BJ (cell line): ENCODE measurements at regions not wholly inside any gene's neighbourhood (a gene's known extent, or its start where the extent isn't known, plus 50 kb on each side); places are given as distances from the start of the nearest gene placed in this dataset.
A peak's percentile ranks its signal among the peaks of the same experiment; 100 is the strongest.
"Not testable (repeated sequence)": the region's sequence is repeated elsewhere in the genome, so short reads cannot be mapped to it uniquely, and the experiment has no call there.

Source experiments
- CTCF ChIA-PET: fragments of 350-600 bp; formaldehyde crosslinking; extraction: SDS; loops from one replicate; lab custom pipeline; 2021; ENCODE audit warnings: antibody characterized with exemption, inconsistent platforms; lab: Yijun Ruan, JAX
- POLR2A ChIA-PET: fragments of 300-600 bp; sonication (Branson Sonifier 250); formaldehyde crosslinking; extraction: SDS; loops from one replicate; lab custom pipeline; 2021; ENCODE audit warnings: antibody characterized with exemption; lab: Charles Lee
- DNase-seq: peaks from one replicate; pipeline ENCODE4 v3.0.0-alpha.2; 2011; ENCODE audit warnings: low read depth
- H3K27me3 ChIP-seq: 2 replicates; pipeline ENCODE4 v1.6.0; 2011; ENCODE audit warnings: low read length; ENCODE audit not compliant: control insufficient read depth, insufficient read depth
- H3K36me3 ChIP-seq: 2 replicates; pipeline ENCODE4 v1.5.1; 2011; ENCODE audit warnings: low read length; ENCODE audit not compliant: control insufficient read depth, insufficient read depth
- H3K4me3 ChIP-seq: 2 replicates; pipeline ENCODE4 v1.5.1; 2011; ENCODE audit warnings: low read depth, mild to moderate bottlenecking, control low read depth, low read length
- CTCF ChIP-seq: IDR thresholded peaks from 2 replicates; pipeline ENCODE4 v1.5.1; 2011; ENCODE audit warnings: low read depth, mild to moderate bottlenecking, control low read depth, inconsistent platforms, low read length, moderate library complexity; ENCODE audit not compliant: insufficient read depth

GRCh38 chr2:14480120-14480519 is 152.4 kb upstream of the LRATD1 start:
- Histone ChIP-seq H3K27me3 (0 out of 2 replicates have a peak, but pooled peaks cover 1% of the 10 kb centered on the region), H3K36me3 (no peaks in the 10 kb centered on the region), H3K4me3 (no peak overlapping the region)
- POLR2A ChIA-PET: no interaction called here
- TF ChIP-seq CTCF: no peak
- CTCF ChIA-PET: no interaction called here
- DNase-seq: no peak

- no peak for TF ChIP-seq CTCF
- DNase-seq: no peak
- ChIA-PET CTCF (interaction anchor here (0.6 to 0.7 kb wide), 2 partner anchors 33 to 278 kb away, joined by 3 read pairs; no protein-coding TSS in a partner anchor), POLR2A (no interaction called here)
- 0 out of 2 replicates have a peak, but pooled peaks cover 1% of the 10 kb centered on the region for H3K27me3 ChIP-seq
- no peak overlapping the region for H3K4me3 ChIP-seq
- H3K36me3 ChIP-seq: no peaks in the 10 kb centered on the region
Observed at GRCh38 chr2:14480906-14481305, 151.6 kb upstream of the LRATD1 start.

DNA sequence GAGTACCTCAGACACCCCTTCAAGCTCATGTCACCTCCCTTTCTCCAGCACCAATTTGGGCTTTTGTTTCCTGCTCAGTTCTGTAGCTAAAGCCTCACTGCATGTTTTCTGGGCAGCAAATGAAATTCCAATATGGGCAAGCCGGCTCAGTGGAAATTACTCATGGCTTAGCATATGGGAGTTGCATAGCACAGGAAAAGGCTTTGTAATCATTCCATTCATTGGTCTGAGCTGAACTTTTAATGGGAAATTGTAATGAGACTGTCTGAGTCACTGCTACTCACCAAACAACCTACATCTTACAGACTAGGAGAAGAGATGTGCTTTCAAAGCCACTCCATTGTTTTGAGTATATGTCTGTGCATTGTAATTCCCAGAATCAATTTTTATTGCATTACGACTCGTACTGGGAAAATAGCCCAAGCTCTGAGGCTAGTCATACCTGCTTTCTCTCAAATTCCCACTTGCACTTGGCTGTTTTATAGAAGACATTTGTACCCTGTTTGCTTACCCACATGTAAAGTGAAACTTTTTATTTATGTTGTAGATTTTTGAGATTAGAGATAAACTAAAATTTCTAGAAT is 139.5 kb upstream of the LRATD1 start:
- H3K27me3 ChIP-seq: no peaks in the 10 kb centered on the region
- ChIA-PET POLR2A (no interaction called here), CTCF (no interaction called here)
- peak; percentile 72 for DNase-seq
- no peak for TF ChIP-seq CTCF
- H3K4me3 ChIP-seq: no peak overlapping the region
- no peaks in the 10 kb centered on the region for H3K36me3 ChIP-seq

GRCh38 chr2:14494759-14495158 is 137.8 kb upstream of the LRATD1 start:
- no peak for DNase-seq
- Histone ChIP-seq H3K4me3 (no peak overlapping the region), H3K27me3 (no peaks in the 10 kb centered on the region), H3K36me3 (no peaks in the 10 kb centered on the region)
- POLR2A ChIA-PET: no interaction called here
- CTCF ChIA-PET: no interaction called here
- TF ChIP-seq CTCF: no peak

GRCh38 chr2:14501061-14501460 is 131.5 kb upstream of the LRATD1 start:
- H3K27me3 ChIP-seq: no peaks in the 10 kb centered on the region
- H3K36me3 ChIP-seq: no peaks in the 10 kb centered on the region
- CTCF ChIA-PET: no interaction called here
- no peak for TF ChIP-seq CTCF
- no peak overlapping the region for H3K4me3 ChIP-seq
- POLR2A ChIA-PET: no interaction called here
- DNase-seq: no peak

DNA sequence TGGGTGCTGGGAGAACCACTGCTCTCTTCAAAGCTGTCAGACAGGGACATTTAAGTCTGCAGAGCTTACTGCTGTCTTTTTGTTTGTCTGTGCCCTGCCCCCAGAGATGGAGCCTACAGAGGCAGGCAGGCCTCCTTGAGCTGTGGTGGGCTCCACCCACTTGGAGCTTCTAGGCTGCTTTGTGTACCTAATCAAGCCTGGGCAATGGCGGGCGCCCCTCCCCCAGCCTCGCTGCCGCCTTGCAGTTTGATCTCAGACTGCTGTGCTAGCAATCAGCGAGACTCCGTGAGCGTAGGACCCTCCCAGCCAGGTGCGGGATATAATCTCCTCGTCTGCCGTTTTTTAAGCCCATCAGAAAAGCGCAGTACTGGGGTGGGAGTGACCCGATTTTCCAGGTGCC is 125.6 kb upstream of the LRATD1 start:
- DNase-seq, POLR2A ChIA-PET, H3K27me3 ChIP-seq: not testable (repeated sequence)

More for the DNA sequence above, 125.6 kb upstream of the LRATD1 start:
- H3K4me3 ChIP-seq, CTCF ChIA-PET, H3K36me3 ChIP-seq: not testable (repeated sequence)
